Mucosa of stomach (tissue), 1 donor: ENCODE measurements at regions not wholly inside any gene's neighbourhood (a gene's known extent, or its start where the extent isn't known, plus 50 kb on each side); places are given as distances from the start of the nearest gene placed in this dataset.

Source experiments
- H3K27me3 ChIP-seq: one replicate; pipeline ENCODE4 v1.7.0; 2013; ENCODE audit warnings: mild to moderate bottlenecking, low read length; ENCODE audit not compliant: control insufficient read depth, insufficient read depth
- H3K36me3 ChIP-seq: one replicate; pipeline ENCODE4 v1.7.0; 2013; ENCODE audit warnings: low read length; ENCODE audit not compliant: control insufficient read depth, insufficient read depth
- H3K4me1 ChIP-seq: one replicate; pipeline ENCODE4 v1.7.0; 2013; ENCODE audit warnings: mild to moderate bottlenecking, low read length; ENCODE audit not compliant: control insufficient read depth, insufficient read depth
- H3K4me3 ChIP-seq: one replicate; pipeline ENCODE4 v1.7.0; 2013; ENCODE audit warnings: low read length
- H3K9ac ChIP-seq: one replicate; pipeline ENCODE4 v1.7.0; 2013; ENCODE audit warnings: mild to moderate bottlenecking, low read length, moderate library complexity
- H3K9me3 ChIP-seq: one replicate; pipeline ENCODE4 v1.7.0; 2013; ENCODE audit warnings: mild to moderate bottlenecking, low read length, moderate library complexity; ENCODE audit not compliant: control insufficient read depth
- donor health status: Pancreatic carcinoma.

GRCh38 chr12:125229878-125230530, 164.8 kb downstream of the AACS start:
- no peaks in the 10 kb centered on the region for H3K9me3 ChIP-seq
- H3K27me3 ChIP-seq, result no peaks in the 10 kb centered on the region
- no peak overlapping the region for H3K4me3 ChIP-seq
- H3K36me3 ChIP-seq, result no peaks in the 10 kb centered on the region
- H3K4me1 ChIP-seq, result no peaks in the 10 kb centered on the region
- H3K9ac ChIP-seq, result no peak overlapping the region

GRCh38 chr12:125233319-125233718, 168.1 kb downstream of the AACS start:
- Histone ChIP-seq H3K4me3 (no peak overlapping the region), H3K36me3 (no peaks in the 10 kb centered on the region), H3K4me1 (no peaks in the 10 kb centered on the region), H3K9ac (no peak overlapping the region), H3K27me3 (no peaks in the 10 kb centered on the region), H3K9me3 (no peaks in the 10 kb centered on the region)

GRCh38 chr12:125239563-125239962, 174.3 kb downstream of the AACS start:
- no peak overlapping the region for H3K9ac ChIP-seq
- peaks cover 4% of the 10 kb centered on the region for H3K27me3 ChIP-seq

GRCh38 chr12:125240717-125241116, 175.5 kb downstream of the AACS start:
- H3K4me3 ChIP-seq, result no peak overlapping the region
- peaks cover 4% of the 10 kb centered on the region for H3K27me3 ChIP-seq
- no peaks in the 10 kb centered on the region for H3K36me3 ChIP-seq
- H3K9me3 ChIP-seq, result no peaks in the 10 kb centered on the region
- H3K9ac ChIP-seq, result no peak overlapping the region
- no peaks in the 10 kb centered on the region for H3K4me1 ChIP-seq

More at GRCh38 chr12:125239563-125239962, 174.3 kb downstream of the AACS start:
- Histone ChIP-seq H3K4me3 (no peak overlapping the region), H3K36me3 (no peaks in the 10 kb centered on the region), H3K4me1 (no peaks in the 10 kb centered on the region), H3K9me3 (no peaks in the 10 kb centered on the region)

- H3K4me3 ChIP-seq, result no peak overlapping the region
- H3K4me1 ChIP-seq, result no peaks in the 10 kb centered on the region
- no peak overlapping the region for H3K9ac ChIP-seq
- H3K9me3 ChIP-seq, result no peaks in the 10 kb centered on the region
- H3K27me3 ChIP-seq, result peaks cover 4% of the 10 kb centered on the region
- H3K36me3 ChIP-seq, result no peaks in the 10 kb centered on the region
Observed at GRCh38 chr12:125243811-125244210, 178.6 kb downstream of the AACS start.

GRCh38 chr12:125244338-125244737, 179.1 kb downstream of the AACS start:
- no peaks in the 10 kb centered on the region for H3K9me3 ChIP-seq
- H3K9ac ChIP-seq, result no peak overlapping the region
- H3K36me3 ChIP-seq, result no peaks in the 10 kb centered on the region
- peaks cover 4% of the 10 kb centered on the region for H3K27me3 ChIP-seq
- no peak overlapping the region for H3K4me3 ChIP-seq
- no peaks in the 10 kb centered on the region for H3K4me1 ChIP-seq

GRCh38 chr12:125245581-125246557, 180.6 kb downstream of the AACS start:
- Histone ChIP-seq H3K27me3 (peaks cover 4% of the 10 kb centered on the region), H3K4me3 (no peak overlapping the region), H3K9me3 (no peaks in the 10 kb centered on the region), H3K36me3 (no peaks in the 10 kb centered on the region), H3K4me1 (no peaks in the 10 kb centered on the region), H3K9ac (no peak overlapping the region)

- H3K9ac ChIP-seq, result no peak overlapping the region
- no peaks in the 10 kb centered on the region for H3K36me3 ChIP-seq
Observed at GRCh38 chr12:125247477-125247876, 182.2 kb downstream of the AACS start.

GRCh38 chr12:125249066-125249824, 184.0 kb downstream of the AACS start:
- Histone ChIP-seq H3K4me1 (no peaks in the 10 kb centered on the region), H3K27me3 (peaks cover 2% of the 10 kb centered on the region), H3K4me3 (no peak overlapping the region), H3K9ac (no peak overlapping the region), H3K36me3 (no peaks in the 10 kb centered on the region), H3K9me3 (no peaks in the 10 kb centered on the region)

More at GRCh38 chr12:125247477-125247876, 182.2 kb downstream of the AACS start:
- H3K27me3 ChIP-seq, result peaks cover 4% of the 10 kb centered on the region
- H3K9me3 ChIP-seq, result no peaks in the 10 kb centered on the region
- H3K4me1 ChIP-seq, result no peaks in the 10 kb centered on the region
- no peak overlapping the region for H3K4me3 ChIP-seq

- no peak overlapping the region for H3K4me3 ChIP-seq
- H3K36me3 ChIP-seq, result no peaks in the 10 kb centered on the region
- H3K27me3 ChIP-seq, result no peaks in the 10 kb centered on the region
- no peak overlapping the region for H3K9ac ChIP-seq
- no peaks in the 10 kb centered on the region for H3K9me3 ChIP-seq
- H3K4me1 ChIP-seq, result no peaks in the 10 kb centered on the region
Observed at GRCh38 chr12:125249932-125250331, 184.7 kb downstream of the AACS start.

- Histone ChIP-seq H3K4me3 (no peak overlapping the region), H3K27me3 (no peaks in the 10 kb centered on the region), H3K9ac (no peak overlapping the region), H3K9me3 (no peaks in the 10 kb centered on the region), H3K36me3 (no peaks in the 10 kb centered on the region), H3K4me1 (no peaks in the 10 kb centered on the region)
Observed at GRCh38 chr12:125254236-125254635, 189.0 kb downstream of the AACS start.

GRCh38 chr12:125254856-125255255, 189.6 kb downstream of the AACS start:
- Histone ChIP-seq H3K27me3 (no peaks in the 10 kb centered on the region), H3K4me1 (no peaks in the 10 kb centered on the region), H3K9me3 (no peaks in the 10 kb centered on the region), H3K36me3 (no peaks in the 10 kb centered on the region), H3K9ac (no peak overlapping the region), H3K4me3 (no peak overlapping the region)
